Rectal smooth muscle tissue (tissue), 1 donor: ENCODE measurements at regions not wholly inside any gene's neighbourhood (a gene's known extent, or its start where the extent isn't known, plus 50 kb on each side); places are given as distances from the start of the nearest gene placed in this dataset.

Experiments used
- H3K27ac ChIP-seq: one replicate; pipeline ENCODE4 v1.7.0; 2013; ENCODE audit warnings: low read depth, low read length, inconsistent platforms
- H3K27me3 ChIP-seq: one replicate; pipeline ENCODE4 v1.7.0; 2013; ENCODE audit warnings: low read length; ENCODE audit not compliant: control insufficient read depth, insufficient read depth
- H3K36me3 ChIP-seq: one replicate; pipeline ENCODE4 v1.7.0; 2013; ENCODE audit warnings: low read length; ENCODE audit not compliant: control insufficient read depth, insufficient read depth
- H3K4me1 ChIP-seq: one replicate; pipeline ENCODE4 v1.7.0; 2013; ENCODE audit warnings: low read length; ENCODE audit not compliant: control insufficient read depth, insufficient read depth
- H3K4me3 ChIP-seq: one replicate; pipeline ENCODE4 v1.7.0; 2013; ENCODE audit warnings: low read length
- H3K9ac ChIP-seq: one replicate; pipeline ENCODE4 v1.7.0; 2013; ENCODE audit warnings: low read length

DNA sequence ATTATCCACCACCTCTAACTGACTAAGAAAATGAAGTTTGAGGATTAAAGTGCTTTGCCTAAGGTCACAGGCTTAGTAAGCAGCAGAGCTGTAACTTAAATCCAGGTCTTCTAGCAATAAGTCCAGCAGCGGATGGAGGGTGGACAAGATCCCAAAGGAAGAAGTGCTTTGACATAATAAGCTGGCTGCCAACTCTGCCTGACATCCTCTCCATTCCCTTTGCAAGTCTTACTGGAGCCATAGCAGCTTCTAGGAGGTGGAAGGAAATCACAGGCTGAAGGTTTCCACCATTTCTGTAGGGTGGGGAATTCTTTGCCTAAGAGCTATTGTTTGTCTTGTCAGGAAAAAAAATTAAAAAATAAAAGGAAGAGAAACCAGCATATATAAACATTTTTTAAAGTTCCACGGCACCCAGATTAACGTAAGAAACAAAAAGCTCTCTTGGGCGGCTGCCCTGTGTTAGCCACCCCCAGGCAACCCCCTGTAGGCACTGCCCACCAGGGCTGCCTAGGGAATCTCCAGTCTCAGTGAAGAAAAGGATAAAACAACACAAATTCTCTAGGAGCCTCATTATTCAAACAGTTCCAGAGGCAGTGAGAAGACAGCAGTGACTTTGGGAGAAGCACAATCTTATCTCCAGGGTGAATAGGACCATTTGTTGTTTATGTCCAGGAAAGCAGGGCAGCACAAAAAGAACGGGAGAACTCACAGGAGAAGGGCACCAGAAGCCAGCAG lies 380.8 kb upstream of the CADM1 start:
- no peak overlapping the region for H3K4me3 ChIP-seq
- H3K36me3 ChIP-seq, result no peaks in the 10 kb centered on the region
- H3K27me3 ChIP-seq, result no peaks in the 10 kb centered on the region
- no peaks in the 10 kb centered on the region for H3K4me1 ChIP-seq
- H3K27ac ChIP-seq, result no peak overlapping the region
- no peak overlapping the region for H3K9ac ChIP-seq

- no peaks in the 10 kb centered on the region for H3K4me1 ChIP-seq
- H3K4me3 ChIP-seq, result no peak overlapping the region
- no peaks in the 10 kb centered on the region for H3K36me3 ChIP-seq
- no peak overlapping the region for H3K9ac ChIP-seq
- H3K27ac ChIP-seq, result no peak overlapping the region
- no peaks in the 10 kb centered on the region for H3K27me3 ChIP-seq
Measured at GRCh38 chr11:115874843-115875242, 370.6 kb upstream of the CADM1 start.

- Histone ChIP-seq H3K27ac (no peak overlapping the region), H3K4me1 (no peaks in the 10 kb centered on the region), H3K9ac (no peak overlapping the region), H3K4me3 (no peak overlapping the region), H3K36me3 (no peaks in the 10 kb centered on the region), H3K27me3 (no peaks in the 10 kb centered on the region)
Measured at GRCh38 chr11:115873813-115874212, 369.6 kb upstream of the CADM1 start.

DNA sequence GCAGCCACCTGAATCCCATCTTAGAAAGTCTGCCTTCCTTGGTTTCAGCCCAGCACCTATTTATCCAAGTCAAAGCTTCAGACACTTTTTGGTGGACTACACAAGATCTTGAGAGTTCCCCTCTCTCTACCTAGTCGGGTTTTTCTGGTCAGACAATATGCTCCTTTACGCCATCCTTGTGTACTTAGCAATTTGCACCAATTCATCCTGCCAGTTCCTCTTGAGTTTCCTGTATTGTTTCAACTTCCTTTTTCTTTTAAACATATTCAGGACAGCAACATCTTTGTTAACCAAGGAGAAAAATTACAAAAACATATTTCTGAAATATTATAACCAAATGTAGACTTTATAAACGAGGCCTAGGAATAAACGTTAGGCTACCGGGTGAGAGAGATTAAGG lies 368.2 kb upstream of the CADM1 start:
- H3K27ac ChIP-seq, result no peak overlapping the region
- no peak overlapping the region for H3K4me3 ChIP-seq
- no peaks in the 10 kb centered on the region for H3K36me3 ChIP-seq
- H3K4me1 ChIP-seq, result no peaks in the 10 kb centered on the region
- H3K27me3 ChIP-seq, result no peaks in the 10 kb centered on the region
- H3K9ac ChIP-seq, result no peak overlapping the region

- Histone ChIP-seq H3K27ac (no peak overlapping the region), H3K9ac (no peak overlapping the region), H3K4me1 (no peaks in the 10 kb centered on the region), H3K27me3 (no peaks in the 10 kb centered on the region), H3K36me3 (no peaks in the 10 kb centered on the region), H3K4me3 (no peak overlapping the region)
Measured at GRCh38 chr11:115871161-115871760, 367.0 kb upstream of the CADM1 start.

GRCh38 chr11:115869780-115870431 lies 365.7 kb upstream of the CADM1 start:
- H3K27ac ChIP-seq, result no peak overlapping the region
- no peaks in the 10 kb centered on the region for H3K36me3 ChIP-seq
- H3K9ac ChIP-seq, result no peak overlapping the region
- H3K4me1 ChIP-seq, result no peaks in the 10 kb centered on the region
- no peaks in the 10 kb centered on the region for H3K27me3 ChIP-seq
- no peak overlapping the region for H3K4me3 ChIP-seq

GRCh38 chr11:115869131-115869530 lies 364.9 kb upstream of the CADM1 start:
- no peaks in the 10 kb centered on the region for H3K4me1 ChIP-seq
- H3K9ac ChIP-seq, result no peak overlapping the region
- no peak overlapping the region for H3K27ac ChIP-seq
- no peaks in the 10 kb centered on the region for H3K36me3 ChIP-seq
- H3K27me3 ChIP-seq, result no peaks in the 10 kb centered on the region
- no peak overlapping the region for H3K4me3 ChIP-seq

GRCh38 chr11:115860246-115860645 lies 356.0 kb upstream of the CADM1 start:
- no peaks in the 10 kb centered on the region for H3K27me3 ChIP-seq
- no peaks in the 10 kb centered on the region for H3K4me1 ChIP-seq
- no peak overlapping the region for H3K27ac ChIP-seq
- H3K4me3 ChIP-seq, result no peak overlapping the region
- no peak overlapping the region for H3K9ac ChIP-seq
- no peaks in the 10 kb centered on the region for H3K36me3 ChIP-seq

GRCh38 chr11:115848611-115849010 lies 344.4 kb upstream of the CADM1 start:
- no peaks in the 10 kb centered on the region for H3K36me3 ChIP-seq
- H3K4me3 ChIP-seq, result no peak overlapping the region
- no peaks in the 10 kb centered on the region for H3K27me3 ChIP-seq
- no peak overlapping the region for H3K9ac ChIP-seq
- H3K4me1 ChIP-seq, result peaks cover 6% of the 10 kb centered on the region
- no peak overlapping the region for H3K27ac ChIP-seq

- H3K27ac ChIP-seq, result no peak overlapping the region
- H3K9ac ChIP-seq, result no peak overlapping the region
- peaks cover 6% of the 10 kb centered on the region for H3K4me1 ChIP-seq
- no peaks in the 10 kb centered on the region for H3K27me3 ChIP-seq
- no peaks in the 10 kb centered on the region for H3K36me3 ChIP-seq
- no peak overlapping the region for H3K4me3 ChIP-seq
Measured at GRCh38 chr11:115848080-115848479, 343.9 kb upstream of the CADM1 start.

DNA sequence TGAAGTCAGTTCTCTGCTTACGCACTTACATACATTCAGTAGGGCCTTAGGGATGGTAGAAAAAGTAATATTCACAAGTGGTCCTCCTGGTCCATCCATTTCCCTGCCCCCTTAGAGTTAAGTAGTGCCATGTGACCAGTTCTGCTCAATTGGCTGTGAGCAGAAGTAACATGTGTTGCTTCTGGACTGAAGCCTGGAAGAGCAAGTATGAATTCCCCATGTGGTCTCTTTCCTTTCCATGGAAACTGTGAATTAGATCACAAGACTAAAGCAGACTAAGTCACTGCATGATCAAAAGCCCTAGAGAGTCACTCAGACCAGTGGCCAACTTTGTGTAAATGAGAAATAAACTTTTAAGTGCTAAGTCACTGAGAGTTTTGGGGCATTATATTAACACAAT lies 341.7 kb upstream of the CADM1 start:
- peaks cover 6% of the 10 kb centered on the region for H3K4me1 ChIP-seq
- H3K4me3 ChIP-seq, result no peak overlapping the region
- no peak overlapping the region for H3K9ac ChIP-seq
- no peaks in the 10 kb centered on the region for H3K36me3 ChIP-seq
- no peak overlapping the region for H3K27ac ChIP-seq
- H3K27me3 ChIP-seq, result no peaks in the 10 kb centered on the region

DNA sequence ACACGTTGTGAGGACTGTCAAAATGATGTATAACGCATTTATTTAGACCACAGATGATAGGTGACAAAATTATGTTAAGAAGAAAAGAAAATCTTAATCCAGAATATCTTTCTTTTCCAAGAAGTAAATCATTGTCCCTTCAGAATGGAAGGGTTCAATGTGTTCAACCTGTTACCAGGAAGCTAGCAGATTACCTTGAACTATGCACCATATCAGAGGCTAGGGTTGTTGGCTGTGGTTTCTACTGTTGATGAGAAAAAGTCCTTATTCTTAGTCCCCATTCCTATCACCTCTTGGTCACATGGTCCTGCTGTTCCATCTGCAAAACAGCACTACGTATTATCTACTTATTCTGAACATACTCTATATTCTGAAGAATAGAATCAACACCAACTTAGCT lies 339.5 kb upstream of the CADM1 start:
- Histone ChIP-seq H3K36me3 (no peaks in the 10 kb centered on the region), H3K9ac (no peak overlapping the region), H3K4me3 (no peak overlapping the region), H3K27me3 (no peaks in the 10 kb centered on the region), H3K4me1 (peaks cover 6% of the 10 kb centered on the region), H3K27ac (no peak overlapping the region)

DNA sequence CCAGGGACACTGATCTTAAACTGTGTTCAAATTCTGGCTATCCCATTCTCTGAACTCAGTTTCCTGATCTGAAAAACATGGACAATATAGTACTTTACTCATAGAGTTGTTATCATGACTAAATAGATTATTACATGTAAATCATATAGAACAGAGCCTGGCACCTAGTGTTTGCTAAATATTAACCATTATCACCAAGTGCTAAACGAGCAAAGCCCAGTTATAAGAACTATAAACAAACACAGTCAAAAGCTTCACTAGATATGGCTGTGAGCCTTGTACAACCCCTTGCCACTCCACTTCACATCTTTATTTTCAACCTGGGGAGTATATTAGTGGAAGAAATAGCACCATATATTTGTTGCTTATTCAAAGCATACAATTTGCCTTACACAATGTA lies 338.9 kb upstream of the CADM1 start:
- H3K4me1 ChIP-seq, result peaks cover 3% of the 10 kb centered on the region
- H3K9ac ChIP-seq, result no peak overlapping the region
- no peak overlapping the region for H3K4me3 ChIP-seq
- H3K27me3 ChIP-seq, result no peaks in the 10 kb centered on the region
- no peak overlapping the region for H3K27ac ChIP-seq
- no peaks in the 10 kb centered on the region for H3K36me3 ChIP-seq
